Skeletal muscle satellite cell (primary cell): ENCODE measurements at regions not wholly inside any gene's neighbourhood (a gene's known extent, or its start where the extent isn't known, plus 50 kb on each side); places are given as distances from the start of the nearest gene placed in this dataset.

ENCODE experiments used
- H3K27me3 ChIP-seq: 2 replicates; pipeline ENCODE4 v1.7.0; 2013; ENCODE audit warnings: low read length; ENCODE audit not compliant: control insufficient read depth, insufficient read depth
- H3K36me3 ChIP-seq: 2 replicates; pipeline ENCODE4 v1.7.0; 2013; ENCODE audit warnings: mild to moderate bottlenecking, control low read depth, low read length; ENCODE audit not compliant: insufficient read depth
- H3K4me1 ChIP-seq: 2 replicates; pipeline ENCODE4 v1.7.0; 2013; ENCODE audit warnings: low read length; ENCODE audit not compliant: control insufficient read depth, insufficient read depth
- H3K4me2 ChIP-seq: 2 replicates; pipeline ENCODE4 v1.7.0; 2013; ENCODE audit warnings: mild to moderate bottlenecking, low read length
- H3K4me3 ChIP-seq: 2 replicates; pipeline ENCODE4 v1.7.0; 2013; ENCODE audit warnings: low read length
- H3K9ac ChIP-seq: 2 replicates; pipeline ENCODE4 v1.7.0; 2013; ENCODE audit warnings: mild to moderate bottlenecking, low read depth, low read length, moderate library complexity
- H3K9me3 ChIP-seq: replicated peaks from 2 replicates; pipeline ENCODE4 v1.7.0; 2013; ENCODE audit warnings: mild to moderate bottlenecking, control low read depth, low read length

DNA sequence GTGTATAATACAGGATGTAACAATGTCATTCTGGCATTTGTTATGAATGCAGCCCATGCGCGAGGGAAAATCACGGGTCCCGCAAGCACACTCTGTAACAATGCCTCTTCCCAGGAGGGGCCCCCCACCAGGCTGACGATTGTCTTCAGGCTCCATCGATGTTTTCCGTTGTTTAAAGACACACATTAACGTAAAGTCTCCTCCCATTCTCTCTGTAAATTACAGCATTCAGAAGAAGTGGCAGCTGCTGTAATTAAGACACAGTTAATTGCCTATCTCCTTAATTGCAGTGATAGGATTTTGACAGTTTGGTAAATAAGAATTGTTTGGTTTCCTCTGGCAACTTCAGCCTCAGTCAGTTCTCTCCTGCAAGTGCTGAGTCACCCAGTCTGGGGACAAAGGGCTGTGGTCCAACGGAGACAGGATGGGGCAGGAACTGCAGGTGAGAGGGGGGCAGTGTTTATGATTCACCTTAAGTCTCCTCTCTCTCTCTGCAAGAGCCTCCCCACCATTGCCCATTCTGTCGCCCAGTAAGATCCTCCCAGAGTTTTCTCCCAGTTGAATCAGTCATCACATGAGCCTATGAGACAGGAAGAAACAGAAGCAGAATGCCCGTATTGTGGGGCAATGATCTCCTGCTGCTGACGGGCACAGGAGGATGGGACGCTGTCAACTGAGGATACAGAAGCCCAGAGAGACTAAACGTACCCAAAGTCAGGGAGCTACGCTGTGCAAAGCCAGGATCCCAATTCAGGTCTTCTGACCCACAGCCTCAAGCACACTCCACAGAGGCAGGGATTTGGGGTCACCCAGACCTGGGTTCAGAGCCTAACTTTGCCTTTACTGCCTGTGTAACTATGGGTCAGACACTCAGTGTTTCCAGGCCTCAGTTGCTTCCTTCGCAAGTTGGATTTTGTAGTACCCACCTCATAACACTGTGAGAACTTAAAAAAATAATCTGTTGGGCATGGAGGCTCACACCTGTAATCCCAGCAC, 110.0 kb downstream of the ADSS2 start:
- H3K4me1 ChIP-seq = peaks cover 6% of the 10 kb centered on the region
- no peak overlapping the region for H3K4me3 ChIP-seq

DNA sequence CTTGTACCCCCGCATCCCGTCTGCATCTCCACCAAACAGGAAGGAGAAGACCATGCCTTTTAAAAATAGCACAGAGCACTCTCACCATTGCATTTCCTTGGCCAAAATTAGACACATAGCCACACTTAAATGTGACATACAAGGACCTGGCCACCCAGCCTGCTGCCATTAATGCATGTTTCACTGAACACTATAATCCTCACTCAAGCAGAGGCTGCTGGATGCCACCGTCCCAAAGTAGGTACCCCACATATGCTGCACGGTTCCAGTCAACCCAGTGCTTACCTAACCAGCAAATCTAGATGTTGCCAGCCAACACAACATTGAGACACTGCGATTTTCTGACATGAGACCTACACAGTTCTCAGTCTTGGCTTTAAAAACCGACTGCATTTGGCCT, 107.7 kb downstream of the ADSS2 start:
- Histone ChIP-seq H3K27me3 (no peaks in the 10 kb centered on the region), H3K9ac (no peak overlapping the region), H3K36me3 (no peaks in the 10 kb centered on the region), H3K4me1 (peaks cover 24% of the 10 kb centered on the region), H3K4me3 (no peak overlapping the region), H3K9me3 (no peaks in the 10 kb centered on the region), H3K4me2 (no peak overlapping the region)

More for the DNA sequence above, 110.0 kb downstream of the ADSS2 start:
- no peaks in the 10 kb centered on the region for H3K9me3 ChIP-seq
- no peaks in the 10 kb centered on the region for H3K27me3 ChIP-seq
- peak overlapping the region; percentile 6 for H3K4me2 ChIP-seq
- no peak overlapping the region for H3K9ac ChIP-seq
- no peaks in the 10 kb centered on the region for H3K36me3 ChIP-seq

DNA sequence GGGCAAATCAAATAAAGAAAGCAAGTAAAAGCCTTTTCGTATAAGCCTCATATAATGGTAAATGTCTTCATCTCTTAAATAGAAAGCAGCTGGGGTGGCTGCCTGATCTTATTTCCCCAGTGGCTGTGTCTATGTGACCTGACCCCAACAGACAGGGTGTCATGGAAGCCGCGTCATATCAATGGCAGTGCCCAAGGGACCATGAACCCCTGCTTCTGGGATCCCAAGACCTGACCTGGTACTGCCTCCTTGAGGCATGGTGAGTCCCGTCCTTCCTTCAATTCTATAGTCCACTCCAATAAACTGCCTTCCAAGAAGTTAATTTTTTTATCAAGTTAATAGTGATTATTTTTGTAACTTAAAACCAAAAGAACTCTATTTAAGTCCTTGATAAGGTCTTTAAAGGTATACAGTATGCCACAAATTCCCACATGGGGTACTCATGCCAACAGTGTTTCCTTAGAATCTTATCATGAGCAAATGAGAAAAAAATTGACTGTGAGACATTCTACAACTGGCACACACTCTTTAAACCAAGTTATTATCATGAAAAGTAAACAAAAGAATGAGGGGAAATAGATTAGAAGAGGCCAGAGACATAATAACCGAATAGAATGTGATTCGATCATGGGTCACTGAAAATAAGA, 104.6 kb downstream of the ADSS2 start:
- H3K36me3 ChIP-seq = no peaks in the 10 kb centered on the region

DNA sequence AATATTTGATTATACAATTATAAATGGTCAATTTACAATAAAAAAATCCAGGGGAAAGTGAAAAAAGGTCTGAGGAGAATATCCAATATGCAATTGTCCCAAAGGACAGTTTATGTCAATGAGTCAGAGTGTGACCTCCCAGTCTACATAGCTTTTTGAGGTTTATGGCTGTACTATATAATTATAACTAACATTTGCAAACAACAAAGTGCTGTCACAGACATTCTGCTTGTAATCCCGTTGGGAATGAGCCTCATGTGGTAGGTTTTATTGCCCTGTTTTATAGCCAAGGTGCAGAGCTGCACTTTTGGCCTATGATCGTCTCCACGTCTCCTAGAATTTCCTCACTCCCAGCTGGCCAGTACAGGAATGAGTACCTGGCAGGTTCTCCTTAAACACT, 103.8 kb downstream of the ADSS2 start:
- peak overlapping the region; percentile 12 for H3K4me2 ChIP-seq
- H3K4me3 ChIP-seq = no peak overlapping the region
- H3K36me3 ChIP-seq = no peaks in the 10 kb centered on the region
- H3K9ac ChIP-seq = no peak overlapping the region
- no peaks in the 10 kb centered on the region for H3K27me3 ChIP-seq
- peaks cover 38% of the 10 kb centered on the region for H3K4me1 ChIP-seq
- H3K9me3 ChIP-seq = no peaks in the 10 kb centered on the region

More for the DNA sequence above, 104.6 kb downstream of the ADSS2 start:
- Histone ChIP-seq H3K9ac (no peak overlapping the region), H3K27me3 (no peaks in the 10 kb centered on the region), H3K4me3 (no peak overlapping the region), H3K9me3 (no peaks in the 10 kb centered on the region), H3K4me2 (no peak overlapping the region), H3K4me1 (peaks cover 30% of the 10 kb centered on the region)

DNA sequence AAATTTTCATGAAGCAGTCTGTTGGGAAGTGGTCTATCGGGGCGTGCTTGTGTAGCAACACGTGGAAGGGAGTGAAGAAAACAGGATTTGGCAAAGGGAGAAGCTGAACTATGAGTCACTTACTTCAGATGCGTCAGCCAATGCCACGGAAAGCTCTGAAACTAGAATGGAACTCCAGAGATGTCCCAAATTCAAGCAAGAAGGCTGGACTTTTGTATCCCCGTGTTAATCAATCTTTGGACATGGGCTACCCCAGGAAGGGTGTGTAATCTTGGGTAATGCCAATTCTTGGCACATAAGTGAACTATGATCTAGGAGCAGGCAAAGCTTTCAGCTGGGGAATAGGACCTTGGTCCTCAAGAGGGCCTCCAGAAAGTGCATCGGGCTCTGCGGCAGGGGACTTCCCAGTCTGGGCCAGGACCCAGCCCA, 102.6 kb downstream of the ADSS2 start:
- H3K4me2 ChIP-seq = peak overlapping the region; percentile 59
- H3K4me1 ChIP-seq = peaks cover 49% of the 10 kb centered on the region
- H3K9me3 ChIP-seq = no peaks in the 10 kb centered on the region
- H3K27me3 ChIP-seq = no peaks in the 10 kb centered on the region
- H3K36me3 ChIP-seq = no peaks in the 10 kb centered on the region
- peak overlapping the region; percentile 11 for H3K4me3 ChIP-seq
- H3K9ac ChIP-seq = peak overlapping the region; percentile 6

DNA sequence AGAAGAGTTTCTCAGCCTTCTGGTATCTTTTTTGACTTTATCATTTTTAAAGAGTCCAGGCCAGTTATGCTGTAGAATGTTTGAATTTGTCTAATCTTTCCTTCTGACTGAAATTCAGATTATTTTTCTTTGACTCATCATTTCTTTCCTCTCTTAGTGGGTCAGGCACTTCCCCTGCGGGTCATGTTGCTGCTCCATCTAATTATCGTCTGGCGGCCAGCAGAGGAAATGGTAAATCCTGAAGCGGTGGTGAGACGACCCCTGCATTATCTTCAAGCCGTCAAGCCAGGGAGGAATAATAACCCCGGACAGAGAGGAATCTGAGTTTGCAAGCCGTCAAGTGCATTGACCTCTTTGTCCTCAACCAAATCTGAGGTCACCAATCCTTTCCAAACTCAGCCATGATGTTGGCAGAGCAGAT, 102.1 kb downstream of the ADSS2 start:
- no peaks in the 10 kb centered on the region for H3K36me3 ChIP-seq
- H3K9me3 ChIP-seq = no peaks in the 10 kb centered on the region
- H3K4me2 ChIP-seq = peak overlapping the region; percentile 59
- peak overlapping the region; percentile 6 for H3K9ac ChIP-seq
- H3K4me1 ChIP-seq = peaks cover 53% of the 10 kb centered on the region
- H3K4me3 ChIP-seq = peak overlapping the region; percentile 8
- H3K27me3 ChIP-seq = no peaks in the 10 kb centered on the region

DNA sequence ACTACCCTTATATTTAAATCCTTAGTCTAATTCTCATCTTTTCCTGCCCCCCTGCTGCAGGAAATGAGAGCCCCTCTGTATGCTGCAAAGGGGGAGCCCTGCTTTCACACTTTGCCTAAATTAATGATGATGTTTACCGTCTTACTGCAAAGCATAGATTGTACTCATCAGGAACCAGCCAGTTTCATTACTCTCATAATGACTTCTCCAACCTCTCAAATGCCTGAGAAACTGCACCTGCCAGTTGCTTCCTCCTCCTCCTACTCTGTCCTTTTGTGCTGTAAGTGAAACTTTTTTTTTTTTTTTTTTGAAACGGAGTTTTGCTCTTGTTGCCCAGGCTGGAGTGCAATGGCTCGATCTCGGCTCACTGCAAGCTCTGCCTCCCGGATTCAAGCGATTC, 101.7 kb downstream of the ADSS2 start:
- Histone ChIP-seq H3K4me2 (peak overlapping the region; percentile 59), H3K36me3 (no peaks in the 10 kb centered on the region), H3K9me3 (no peaks in the 10 kb centered on the region), H3K9ac (no peak overlapping the region), H3K4me1 (peaks cover 57% of the 10 kb centered on the region), H3K27me3 (no peaks in the 10 kb centered on the region), H3K4me3 (no peak overlapping the region)

DNA sequence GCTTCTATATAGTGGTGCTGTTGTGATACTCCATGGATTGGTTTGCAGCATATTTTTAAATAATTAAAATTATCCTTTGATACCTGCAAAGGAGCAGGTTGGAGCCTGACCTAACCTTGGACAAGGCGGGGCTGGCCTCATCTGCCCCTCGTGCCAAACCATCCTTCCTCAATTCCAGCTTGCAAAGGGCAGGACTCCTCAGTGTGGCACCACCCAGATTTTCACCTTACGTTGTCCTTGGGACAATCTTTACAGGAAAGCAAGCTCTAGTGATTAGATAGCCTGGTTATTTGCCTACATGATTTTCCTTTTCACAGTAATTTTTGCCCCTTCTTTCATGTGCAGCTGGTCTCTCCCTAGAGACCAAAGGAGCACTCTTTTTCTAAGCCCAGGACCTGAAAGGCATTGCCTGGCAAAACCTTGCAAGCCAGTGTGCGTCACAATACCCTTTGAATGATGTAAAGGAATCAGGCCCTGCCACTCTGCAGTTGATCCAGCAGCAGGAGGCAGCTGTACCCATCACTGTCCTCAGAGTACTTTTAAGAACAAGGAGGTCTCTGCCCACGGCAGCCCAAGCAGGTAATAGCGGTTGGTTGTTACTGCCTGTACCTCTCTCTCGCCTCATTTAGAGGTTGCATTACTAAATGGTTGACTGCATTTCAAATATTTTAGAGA, 99.4 kb downstream of the ADSS2 start:
- H3K9me3 ChIP-seq = no peaks in the 10 kb centered on the region
- peaks cover 53% of the 10 kb centered on the region for H3K4me1 ChIP-seq
- H3K4me3 ChIP-seq = no peak overlapping the region
- H3K27me3 ChIP-seq = no peaks in the 10 kb centered on the region
- H3K4me2 ChIP-seq = no peak overlapping the region
- no peaks in the 10 kb centered on the region for H3K36me3 ChIP-seq
- no peak overlapping the region for H3K9ac ChIP-seq

DNA sequence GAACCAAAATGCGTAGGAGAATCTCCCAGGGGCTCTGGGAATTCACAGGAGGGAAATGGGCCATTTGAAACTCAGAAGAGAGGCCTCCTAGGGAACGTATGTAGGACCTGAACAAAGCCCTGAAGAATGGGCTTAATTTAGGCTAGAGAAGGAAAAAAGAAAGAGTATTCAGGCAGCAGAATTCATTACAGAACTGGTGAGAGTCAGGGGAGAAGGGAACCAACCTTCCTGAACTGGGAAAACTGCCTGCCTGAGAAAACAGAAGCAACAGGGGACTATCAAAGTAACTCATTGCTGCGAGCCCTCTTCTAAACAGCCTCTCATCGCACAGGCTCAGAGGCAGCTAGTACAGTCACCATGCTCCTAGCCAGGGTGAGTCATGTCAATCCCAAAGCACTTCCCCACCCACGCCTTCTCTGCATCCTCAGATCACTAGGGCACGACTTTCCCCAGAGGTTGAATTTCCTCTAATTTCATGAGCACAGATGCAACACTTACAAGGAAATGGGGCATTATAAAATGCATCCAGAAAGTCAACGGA, 98.1 kb downstream of the ADSS2 start:
- peaks cover 43% of the 10 kb centered on the region for H3K4me1 ChIP-seq
- peak overlapping the region; percentile 65 for H3K4me2 ChIP-seq
- H3K27me3 ChIP-seq = no peaks in the 10 kb centered on the region
- no peaks in the 10 kb centered on the region for H3K36me3 ChIP-seq
- H3K9ac ChIP-seq = peak overlapping the region; percentile 66
- H3K9me3 ChIP-seq = no peaks in the 10 kb centered on the region
- no peak overlapping the region for H3K4me3 ChIP-seq

DNA sequence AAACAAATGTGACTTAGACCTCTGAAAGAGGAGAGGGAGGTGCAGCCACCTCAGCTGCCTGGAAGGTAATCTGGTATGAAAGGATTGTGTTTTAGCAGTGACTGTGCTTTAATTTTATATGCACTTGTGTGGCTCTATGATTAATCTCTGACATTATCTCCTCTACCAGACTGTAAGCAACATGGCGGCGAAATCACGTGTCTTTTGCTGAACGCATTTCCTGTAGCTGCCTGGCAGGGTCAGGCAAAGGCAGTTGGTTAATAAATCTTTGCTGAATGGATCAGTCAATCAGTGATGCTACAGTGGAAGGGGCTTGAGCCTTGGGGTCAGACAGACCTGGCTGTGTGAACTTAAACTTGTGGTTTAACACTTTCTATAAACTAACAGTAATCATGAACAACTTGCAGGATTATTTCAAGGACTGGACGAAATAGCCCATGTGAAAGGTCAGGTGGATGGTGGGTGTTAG, 96.9 kb downstream of the ADSS2 start:
- Histone ChIP-seq H3K4me2 (no peak overlapping the region), H3K4me3 (no peak overlapping the region), H3K4me1 (peaks cover 31% of the 10 kb centered on the region), H3K27me3 (no peaks in the 10 kb centered on the region), H3K9me3 (no peaks in the 10 kb centered on the region), H3K9ac (no peak overlapping the region), H3K36me3 (no peaks in the 10 kb centered on the region)

DNA sequence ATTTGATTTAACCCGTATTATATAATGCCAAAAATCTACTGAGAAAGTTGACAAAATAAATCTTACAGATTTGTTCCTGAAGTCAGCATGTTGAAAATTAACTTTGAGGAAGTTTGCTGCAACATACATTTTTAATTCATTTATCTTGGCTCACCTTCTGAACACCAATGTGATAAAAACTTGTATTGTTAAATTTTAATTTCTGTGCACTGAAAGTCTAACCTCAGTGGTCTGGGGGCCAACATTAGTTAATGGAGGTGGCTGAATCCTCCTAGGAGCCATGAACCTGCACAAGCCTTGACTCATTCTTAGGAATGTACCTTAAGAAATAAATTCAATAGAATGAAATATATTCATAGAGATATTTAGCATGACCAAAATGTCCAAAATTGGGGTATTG, 95.3 kb downstream of the ADSS2 start:
- no peaks in the 10 kb centered on the region for H3K9me3 ChIP-seq
- H3K4me1 ChIP-seq = peaks cover 28% of the 10 kb centered on the region
- H3K4me2 ChIP-seq = no peak overlapping the region

More for the DNA sequence above, 95.3 kb downstream of the ADSS2 start:
- Histone ChIP-seq H3K36me3 (no peaks in the 10 kb centered on the region), H3K9ac (no peak overlapping the region), H3K4me3 (no peak overlapping the region), H3K27me3 (no peaks in the 10 kb centered on the region)
